A549 (cell line): ENCODE measurements at regions not wholly inside any gene's neighbourhood (a gene's known extent, or its start where the extent isn't known, plus 50 kb on each side); places are given as distances from the start of the nearest gene placed in this dataset.

Experiments used
- ATAC-seq, 2 experiments: fragments of 200-7000 bp in 1 of 2; fragments of >200 bp in 1 of 2; cut with Nextera tagmentation in 1 of 2; cut with Tn5 transposase in 1 of 2; 3 replicates each; pipeline versions ENCODE4 v1.8.0 to v1.9.1; 2018 to 2020; ENCODE audit warnings: mild to moderate bottlenecking in 1 of 2, moderate library complexity in 1 of 2
- CTCF ChIA-PET: fragments of 300-600 bp; sonication (Branson Sonifier 250); formaldehyde crosslinking; extraction: SDS; loops from one replicate; lab custom pipeline; 2021; ENCODE audit warnings: antibody characterized with exemption, inconsistent platforms; lab: Yijun Ruan, JAX
- POLR2A ChIA-PET: fragments of 350-600 bp; formaldehyde crosslinking; extraction: SDS; loops from one replicate; lab custom pipeline; 2021; ENCODE audit warnings: antibody characterized with exemption, inconsistent platforms; lab: Yijun Ruan, JAX
- DNase-seq, 2 experiments: peaks; one replicate each; pipeline versions ENCODE4 v3.0.0 to v3.0.0-alpha.2; 2011 to 2016; ENCODE audit warnings: low read depth in 1 of 2, low spot score in 1 of 2
- FAIRE-seq: peaks from 2 replicates; lab custom pipeline; 2011; peaks lifted over from hg19 to GRCh38; lab: Jason Lieb, UNC
- H3K27ac ChIP-seq, 2 experiments: fragments of >200 bp; sonication (Bioruptor Twin); formaldehyde crosslinking; 3 replicates each; pipeline ENCODE4 v1.5.1; 2016 to 2017
- H3K4me1 ChIP-seq: fragments of >200 bp; sonication (Bioruptor Twin); formaldehyde crosslinking; 3 replicates; pipeline ENCODE4 v1.6.1; 2016
- H3K4me2 ChIP-seq: fragments of >200 bp; sonication (Bioruptor Twin); formaldehyde crosslinking; 3 replicates; pipeline ENCODE4 v1.6.1; 2016
- H3K4me3 ChIP-seq: fragments of >200 bp; sonication (Bioruptor Twin); formaldehyde crosslinking; 3 replicates; pipeline ENCODE4 v1.5.1; 2016
- H3K9me3 ChIP-seq: fragments of >200 bp; sonication (Bioruptor Twin); formaldehyde crosslinking; 3 replicates; pipeline ENCODE4 v1.6.1; 2016
- BCL3 ChIP-seq: fragments of >200 bp; sonication (Bioruptor Twin); formaldehyde crosslinking; IDR thresholded peaks from 3 replicates; pipeline ENCODE4 v1.6.1; 2016
- CBX2 ChIP-seq: fragments of 200-600 bp; sonication (generic); IDR thresholded peaks from 2 replicates; pipeline ENCODE4 v1.6.1; 2016; ENCODE audit warnings: low read depth, mild to moderate bottlenecking, borderline replicate concordance
- CEBPB ChIP-seq, 2 experiments: fragments of >200 bp in 1 of 2; sonication (Bioruptor Twin) in 1 of 2; formaldehyde crosslinking in 1 of 2; IDR thresholded peaks; 2 replicates each; pipeline ENCODE4 v1.6.1; 2012 to 2016
- EHF ChIP-seq: fragments of 250-450 bp; sonication (Bioruptor Pico); IDR thresholded peaks from 2 replicates; pipeline ENCODE4 v1.5.0; 2020; ENCODE audit warnings: mild to moderate bottlenecking
- HEYL ChIP-seq: fragments of 250-450 bp; sonication (Bioruptor Pico); IDR thresholded peaks from 2 replicates; pipeline ENCODE4 v1.8.0; 2021; ENCODE audit warnings: mild to moderate bottlenecking, moderate library complexity
- HMGXB4 ChIP-seq: fragments of 250-450 bp; sonication (Bioruptor Pico); IDR thresholded peaks from 2 replicates; pipeline ENCODE4 v1.5.0; 2021; ENCODE audit warnings: mild to moderate bottlenecking, moderate library complexity, borderline replicate concordance
- HOXA7 ChIP-seq: fragments of 250-450 bp; sonication (Bioruptor Pico); IDR thresholded peaks from 2 replicates; pipeline ENCODE4 v1.5.0; 2020; ENCODE audit warnings: mild to moderate bottlenecking, moderate library complexity
- HOXB13 ChIP-seq: fragments of 250-450 bp; sonication (Bioruptor Pico); IDR thresholded peaks from 2 replicates; pipeline ENCODE4 v1.5.0; 2020; ENCODE audit warnings: low read depth, mild to moderate bottlenecking, moderate library complexity
- MAZ ChIP-seq: fragments of 150-350 bp; IDR thresholded peaks from 2 replicates; pipeline ENCODE4 v1.6.1; 2014; ENCODE audit warnings: antibody characterized with exemption, low read depth, low read length, borderline replicate concordance
- MYC ChIP-seq: IDR thresholded peaks from 2 replicates; pipeline ENCODE4 v1.6.1; 2012; ENCODE audit warnings: mild to moderate bottlenecking, inconsistent platforms, low read length, improper control_type of control experiment, borderline replicate concordance
- NPAS2 ChIP-seq: fragments of 250-450 bp; sonication (Bioruptor Pico); IDR thresholded peaks from 2 replicates; pipeline ENCODE4 v1.8.0; 2022; ENCODE audit warnings: mild to moderate bottlenecking, moderate library complexity, borderline replicate concordance
- PHF8 ChIP-seq: fragments of 200-600 bp; sonication (generic); IDR thresholded peaks from 2 replicates; pipeline ENCODE4 v1.6.1; 2016; ENCODE audit warnings: low read depth, mild to moderate bottlenecking, antibody characterized with exemption, moderate library complexity, borderline replicate concordance
- POLR2AphosphoS2 ChIP-seq: conservative IDR thresholded peaks from 2 replicates; pipeline ENCODE4 v1.6.1; 2012; ENCODE audit warnings: low read length, improper control_type of control experiment, inconsistent platforms
- RAD21 ChIP-seq, 2 experiments: fragments of >200 bp in 1 of 2; sonication (Bioruptor Twin) in 1 of 2; formaldehyde crosslinking in 1 of 2; IDR thresholded peaks in 1 of 2; conservative IDR thresholded peaks in 1 of 2; 2 replicates in 1 of 2; 3 replicates in 1 of 2; pipeline ENCODE4 v1.6.1; 2012 to 2018; ENCODE audit warnings: inconsistent platforms in 1 of 2
- RARB ChIP-seq: fragments of 250-450 bp; sonication (Bioruptor Pico); IDR thresholded peaks from 2 replicates; pipeline ENCODE4 v1.8.0; 2021; ENCODE audit warnings: mild to moderate bottlenecking, moderate library complexity
- RCOR1 ChIP-seq: fragments of 150-350 bp; IDR thresholded peaks from 2 replicates; pipeline ENCODE4 v1.6.1; 2014; ENCODE audit warnings: antibody characterized with exemption, low read length, low read depth
- RFX5 ChIP-seq: fragments of 450-650 bp; IDR thresholded peaks from 2 replicates; pipeline ENCODE4 v1.7.1; 2014; ENCODE audit warnings: antibody characterized with exemption, mild to moderate bottlenecking, moderate library complexity
- RNF2 ChIP-seq: fragments of 200-600 bp; sonication (generic); IDR thresholded peaks from 2 replicates; pipeline ENCODE4 v1.6.1; 2016; ENCODE audit warnings: low read depth, mild to moderate bottlenecking, antibody characterized with exemption, moderate library complexity, borderline replicate concordance
- TFCP2L1 ChIP-seq: fragments of 250-450 bp; sonication (Bioruptor Pico); IDR thresholded peaks from 2 replicates; pipeline ENCODE4 v1.5.0; 2021; ENCODE audit warnings: mild to moderate bottlenecking
- WGBS: methylation state at CpG from one replicate; pipeline ENCODE4 v1.1.6; 2017; ENCODE audit errors: missing lambda C conversion rate; 5-methylcytosine and 5-hydroxymethylcytosine counted together
- TF ChIP-seq, protein P1 (sequence below): fragments of >200 bp; sonication (Bioruptor Twin); formaldehyde crosslinking; IDR thresholded peaks from 3 replicates; pipeline ENCODE4 v1.5.1; 2016
- TF ChIP-seq, protein P2 (sequence below): fragments of 450-650 bp; IDR thresholded peaks from 2 replicates; pipeline ENCODE4 v1.6.1; 2014; ENCODE audit warnings: antibody characterized with exemption
- TF ChIP-seq, protein P3 (sequence below): fragments of >200 bp; sonication (Bioruptor Twin); formaldehyde crosslinking; IDR thresholded peaks from 2 replicates; pipeline ENCODE4 v1.6.1; 2016
- TF ChIP-seq, protein P4 (sequence below): IDR thresholded peaks from 2 replicates; pipeline ENCODE4 v1.6.1; 2012

- no peak overlapping the region for H3K27ac ChIP-seq
- ChIA-PET CTCF (interaction anchor here (1.3 kb wide), 1 partner anchor 195 kb away, joined by 3 read pairs; no protein-coding TSS in a partner anchor), POLR2A (no interaction called here)
- H3K9me3 ChIP-seq, result peaks cover 20% of the 10 kb centered on the region; the same call in 2 of the 3 replicates
- no peak overlapping the region for H3K4me2 ChIP-seq
- no peak for TF ChIP-seq MYC
- TF ChIP-seq HOXA7 (CRISPR knock-in tag), result no peak
- no peak for TF ChIP-seq PHF8
- no peak for TF ChIP-seq CBX2
- TF ChIP-seq HEYL (CRISPR knock-in tag), result no peak
- no peak for TF ChIP-seq RCOR1
- TF ChIP-seq, protein P1, sequence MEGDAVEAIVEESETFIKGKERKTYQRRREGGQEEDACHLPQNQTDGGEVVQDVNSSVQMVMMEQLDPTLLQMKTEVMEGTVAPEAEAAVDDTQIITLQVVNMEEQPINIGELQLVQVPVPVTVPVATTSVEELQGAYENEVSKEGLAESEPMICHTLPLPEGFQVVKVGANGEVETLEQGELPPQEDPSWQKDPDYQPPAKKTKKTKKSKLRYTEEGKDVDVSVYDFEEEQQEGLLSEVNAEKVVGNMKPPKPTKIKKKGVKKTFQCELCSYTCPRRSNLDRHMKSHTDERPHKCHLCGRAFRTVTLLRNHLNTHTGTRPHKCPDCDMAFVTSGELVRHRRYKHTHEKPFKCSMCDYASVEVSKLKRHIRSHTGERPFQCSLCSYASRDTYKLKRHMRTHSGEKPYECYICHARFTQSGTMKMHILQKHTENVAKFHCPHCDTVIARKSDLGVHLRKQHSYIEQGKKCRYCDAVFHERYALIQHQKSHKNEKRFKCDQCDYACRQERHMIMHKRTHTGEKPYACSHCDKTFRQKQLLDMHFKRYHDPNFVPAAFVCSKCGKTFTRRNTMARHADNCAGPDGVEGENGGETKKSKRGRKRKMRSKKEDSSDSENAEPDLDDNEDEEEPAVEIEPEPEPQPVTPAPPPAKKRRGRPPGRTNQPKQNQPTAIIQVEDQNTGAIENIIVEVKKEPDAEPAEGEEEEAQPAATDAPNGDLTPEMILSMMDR, result no peak
- no peak for TF ChIP-seq RFX5
- no peak for TF ChIP-seq MAZ
- TF ChIP-seq, protein P2, sequence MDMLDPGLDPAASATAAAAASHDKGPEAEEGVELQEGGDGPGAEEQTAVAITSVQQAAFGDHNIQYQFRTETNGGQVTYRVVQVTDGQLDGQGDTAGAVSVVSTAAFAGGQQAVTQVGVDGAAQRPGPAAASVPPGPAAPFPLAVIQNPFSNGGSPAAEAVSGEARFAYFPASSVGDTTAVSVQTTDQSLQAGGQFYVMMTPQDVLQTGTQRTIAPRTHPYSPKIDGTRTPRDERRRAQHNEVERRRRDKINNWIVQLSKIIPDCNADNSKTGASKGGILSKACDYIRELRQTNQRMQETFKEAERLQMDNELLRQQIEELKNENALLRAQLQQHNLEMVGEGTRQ, result no peak
- TF ChIP-seq NPAS2 (CRISPR knock-in tag), result no peak
- TF ChIP-seq POLR2AphosphoS2, result no peak
- no peak for TF ChIP-seq CEBPB (IDR thresholded peaks at IDR 0.05)
- TF ChIP-seq BCL3, result no peak
- TF ChIP-seq, protein P3, sequence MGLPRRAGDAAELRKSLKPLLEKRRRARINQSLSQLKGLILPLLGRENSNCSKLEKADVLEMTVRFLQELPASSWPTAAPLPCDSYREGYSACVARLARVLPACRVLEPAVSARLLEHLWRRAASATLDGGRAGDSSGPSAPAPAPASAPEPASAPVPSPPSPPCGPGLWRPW, result no peak
- TF ChIP-seq RARB (CRISPR knock-in tag), result no peak
- no peak for TF ChIP-seq EHF (CRISPR knock-in tag)
- no peak for TF ChIP-seq HMGXB4 (CRISPR knock-in tag)
- TF ChIP-seq, protein P4, sequence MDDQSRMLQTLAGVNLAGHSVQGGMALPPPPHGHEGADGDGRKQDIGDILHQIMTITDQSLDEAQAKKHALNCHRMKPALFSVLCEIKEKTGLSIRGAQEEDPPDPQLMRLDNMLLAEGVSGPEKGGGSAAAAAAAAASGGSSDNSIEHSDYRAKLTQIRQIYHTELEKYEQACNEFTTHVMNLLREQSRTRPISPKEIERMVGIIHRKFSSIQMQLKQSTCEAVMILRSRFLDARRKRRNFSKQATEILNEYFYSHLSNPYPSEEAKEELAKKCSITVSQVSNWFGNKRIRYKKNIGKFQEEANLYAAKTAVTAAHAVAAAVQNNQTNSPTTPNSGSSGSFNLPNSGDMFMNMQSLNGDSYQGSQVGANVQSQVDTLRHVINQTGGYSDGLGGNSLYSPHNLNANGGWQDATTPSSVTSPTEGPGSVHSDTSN, result no peak
- H3K4me1 ChIP-seq, result peaks cover 14% of the 10 kb centered on the region; the same call in 2 of the 3 replicates
- H3K4me3 ChIP-seq, result no peak overlapping the region
- 74% methylated on average over 3 of the region's 3 CpGs for WGBS
- no peak for FAIRE-seq
- peak in 1 of 2 experiments; percentile 27 for DNase-seq
- peak in 1 of 2 experiments; percentile 36; a peak in 1 of 6 replicates for ATAC-seq
Observed at GRCh38 chr14:99065551-99065950, 206.4 kb downstream of the BCL11B start.

DNA sequence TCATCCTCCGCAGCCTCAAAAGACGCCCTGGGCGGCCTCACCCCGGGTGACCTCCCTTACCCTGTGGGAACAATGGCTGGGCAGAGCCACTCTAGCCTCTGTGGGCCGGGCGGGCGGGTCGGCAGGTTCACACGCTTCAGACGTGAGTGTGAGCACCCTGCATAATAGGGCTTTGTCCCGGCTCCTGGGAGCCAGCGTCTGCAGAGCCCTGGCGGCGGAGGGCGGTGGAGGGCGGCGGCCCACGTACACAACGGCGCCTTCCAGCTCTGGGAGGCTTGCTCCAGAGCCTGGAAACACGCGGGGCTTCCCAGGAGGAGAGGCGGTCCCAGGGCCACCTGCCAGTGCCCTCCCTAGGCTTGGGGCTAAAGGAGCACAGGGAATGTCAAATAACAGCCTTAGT is 205.6 kb downstream of the BCL11B start:
- DNase-seq (no peak), ATAC-seq (no peak), FAIRE-seq (no peak)
- no peak overlapping the region for H3K27ac ChIP-seq
- H3K4me2 ChIP-seq, result no peak overlapping the region
- no peak for TF ChIP-seq HOXB13 (CRISPR knock-in tag)
- TF ChIP-seq RAD21 (conservative IDR thresholded peaks at IDR 0.05 in 1 of 2, IDR thresholded peaks at IDR 0.05 in 1 of 2), result no peak
- TF ChIP-seq MYC, result no peak
- TF ChIP-seq RNF2, result no peak
- TF ChIP-seq, protein P3, result no peak
- no peak for TF ChIP-seq NPAS2 (CRISPR knock-in tag)
- TF ChIP-seq HMGXB4 (CRISPR knock-in tag), result no peak
- no peak for TF ChIP-seq TFCP2L1
- ChIA-PET CTCF (interaction anchor here (0.6 kb wide), 1 partner anchor 1205 kb away, joined by 3 read pairs; no protein-coding TSS in a partner anchor), POLR2A (no interaction called here)
- no peak overlapping the region for H3K4me3 ChIP-seq
- peaks cover 20% of the 10 kb centered on the region; the same call in 2 of the 3 replicates for H3K9me3 ChIP-seq
- H3K4me1 ChIP-seq, result peaks cover 14% of the 10 kb centered on the region; the same call in 2 of the 3 replicates
- 78% methylated on average over 4 of the region's 23 CpGs for WGBS
